ENCODE measurements at regions not wholly inside any gene's neighbourhood (a gene's known extent, or its start where the extent isn't known, plus 50 kb on each side); places are given as distances from the start of the nearest gene placed in this dataset.

DNA sequence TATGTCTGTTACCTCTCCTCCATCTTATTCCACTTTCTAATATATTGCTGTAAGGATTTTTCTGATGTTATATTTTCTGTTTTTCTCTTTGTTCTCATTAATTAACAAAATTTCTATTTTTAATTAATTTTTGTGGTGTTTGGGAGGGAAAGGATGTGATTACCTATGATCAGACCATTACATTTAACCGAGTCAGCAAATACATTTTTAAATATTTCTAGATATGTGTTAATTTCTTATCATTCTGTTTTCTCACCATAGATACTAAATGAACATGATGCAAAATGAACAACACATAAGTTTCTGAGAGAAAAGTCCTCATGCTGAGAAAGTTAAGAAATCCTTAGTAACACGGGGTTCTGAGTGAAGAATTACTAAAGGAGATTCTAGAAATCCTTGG, 80.6 kb upstream of the P2RY1 start:
- Histone ChIP-seq H3K79me1 (ENCODE audit: insufficient read depth, low read depth, low read length, poor library complexity, severe bottlenecking) (no peaks in the 10 kb centered on the region), H2BK15ac (ENCODE audit: low read depth, low read length) (no peak overlapping the region), H4K8ac (replicated peaks; ENCODE audit: insufficient read length, low read depth, low read length) (no peak overlapping the region), H2BK12ac (ENCODE audit: insufficient read length, low read depth, low read length) (no peak overlapping the region), H3K18ac (ENCODE audit: insufficient read length, low read depth, low read length) (no peak overlapping the region), H3K14ac (ENCODE audit: insufficient read depth, low read length) (no peak overlapping the region), H3T11ph (ENCODE audit: low read length) (no peak overlapping the region), H2BK120ac (ENCODE audit: low read depth, low read length, poor library complexity, severe bottlenecking) (no peak overlapping the region), H3K79me2 (ENCODE audit: insufficient read depth, low read length) (no peaks in the 10 kb centered on the region), H3K23me2 (ENCODE audit: insufficient read length, low read depth, low read length, poor library complexity, severe bottlenecking) (no peaks in the 10 kb centered on the region), H2BK20ac (ENCODE audit: low read depth, low read length, poor library complexity, severe bottlenecking) (no peak overlapping the region), H2AFZ (ENCODE audit: low read length) (no peak overlapping the region), H2AK5ac (ENCODE audit: insufficient read length, low read length) (no peak overlapping the region), H3K9ac (ENCODE audit: extremely low read depth, insufficient read length, low read length) (no peak overlapping the region), H4K91ac (ENCODE audit: insufficient read length, low read depth, low read length) (no peak overlapping the region), H3K4ac (ENCODE audit: low read depth, low read length) (no peak overlapping the region), H3K4me1 (ENCODE audit: insufficient read depth, low read length) (no peaks in the 10 kb centered on the region; the same call in 1 of the 2 replicates), H3K56ac (ENCODE audit: insufficient read length, low read depth, low read length) (no peak overlapping the region), H4K5ac (ENCODE audit: insufficient read length, low read depth, low read length) (no peak overlapping the region), H3K27me3 (ENCODE audit: insufficient read depth, low read length) (no peaks in the 10 kb centered on the region), H3K23ac (ENCODE audit: insufficient read length, low read depth, low read length) (no peak overlapping the region), H2BK5ac (ENCODE audit: insufficient read length, low read length) (no peak overlapping the region), H3K9me3 (ENCODE audit: control insufficient read depth, low read depth, low read length) (no peaks in the 10 kb centered on the region), H4K20me1 (ENCODE audit: control insufficient read depth, insufficient read depth, insufficient read length) (no peaks in the 10 kb centered on the region), H3K27ac (ENCODE audit: insufficient read length, low read depth, low read length) (no peak overlapping the region), H3K4me2 (ENCODE audit: insufficient read depth, insufficient read length, low read length) (no peak overlapping the region)
- DNase-seq: no peak
- Mint-ChIP-seq H3K4me3 (no peak overlapping the region), H3K27me3 (ENCODE audit: low read depth) (no peaks in the 10 kb centered on the region), H3K27ac (no peak overlapping the region), H3K4me1 (no peaks in the 10 kb centered on the region), H3K36me3 (ENCODE audit: insufficient read depth in 1 of 3, low read depth in 3 of 3) (peaks cover 9 to 13% (median 10%) of the 10 kb centered on the region in 3 experiments; a peak in 6 of 7 replicates), H3K9me3 (peaks cover 10 to 14% of the 10 kb centered on the region in 2 experiments)
- TF ChIP-seq, protein P1, sequence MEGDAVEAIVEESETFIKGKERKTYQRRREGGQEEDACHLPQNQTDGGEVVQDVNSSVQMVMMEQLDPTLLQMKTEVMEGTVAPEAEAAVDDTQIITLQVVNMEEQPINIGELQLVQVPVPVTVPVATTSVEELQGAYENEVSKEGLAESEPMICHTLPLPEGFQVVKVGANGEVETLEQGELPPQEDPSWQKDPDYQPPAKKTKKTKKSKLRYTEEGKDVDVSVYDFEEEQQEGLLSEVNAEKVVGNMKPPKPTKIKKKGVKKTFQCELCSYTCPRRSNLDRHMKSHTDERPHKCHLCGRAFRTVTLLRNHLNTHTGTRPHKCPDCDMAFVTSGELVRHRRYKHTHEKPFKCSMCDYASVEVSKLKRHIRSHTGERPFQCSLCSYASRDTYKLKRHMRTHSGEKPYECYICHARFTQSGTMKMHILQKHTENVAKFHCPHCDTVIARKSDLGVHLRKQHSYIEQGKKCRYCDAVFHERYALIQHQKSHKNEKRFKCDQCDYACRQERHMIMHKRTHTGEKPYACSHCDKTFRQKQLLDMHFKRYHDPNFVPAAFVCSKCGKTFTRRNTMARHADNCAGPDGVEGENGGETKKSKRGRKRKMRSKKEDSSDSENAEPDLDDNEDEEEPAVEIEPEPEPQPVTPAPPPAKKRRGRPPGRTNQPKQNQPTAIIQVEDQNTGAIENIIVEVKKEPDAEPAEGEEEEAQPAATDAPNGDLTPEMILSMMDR (conservative IDR thresholded peaks at IDR 0.05): no peak
- no CpG with 5 or more reads among the region's 2 CpGs for WGBS (ENCODE audit: extremely low coverage, insufficient read length, low lambda C conversion rate)

Data from H9 (cell line).